HL-60 (cell line): ENCODE measurements at regions not wholly inside any gene's neighbourhood (a gene's known extent, or its start where the extent isn't known, plus 50 kb on each side); places are given as distances from the start of the nearest gene placed in this dataset.

Source experiments
- GABPA ChIP-seq: IDR thresholded peaks from 2 replicates; pipeline ENCODE4 v1.6.1; 2012; ENCODE audit warnings: low read depth
- POLR2AphosphoS5 ChIP-seq: IDR thresholded peaks from 2 replicates; pipeline ENCODE4 v1.6.1; 2012; ENCODE audit warnings: low read depth
- SPI1 ChIP-seq: IDR thresholded peaks from 2 replicates; pipeline ENCODE4 v1.6.1; 2012; ENCODE audit warnings: low read depth, mild to moderate bottlenecking, borderline replicate concordance
- TF ChIP-seq, protein P1 (sequence below): IDR thresholded peaks from one replicate; pipeline ENCODE4 v1.5.1; 2011; ENCODE audit warnings: low read length, control low read depth, inconsistent platforms; ENCODE audit not compliant: insufficient read depth
- TF ChIP-seq, protein P2 (sequence below): IDR thresholded peaks from 2 replicates; pipeline ENCODE4 v1.6.1; 2012; ENCODE audit warnings: low read depth; ENCODE audit not compliant: insufficient replicate concordance

DNA sequence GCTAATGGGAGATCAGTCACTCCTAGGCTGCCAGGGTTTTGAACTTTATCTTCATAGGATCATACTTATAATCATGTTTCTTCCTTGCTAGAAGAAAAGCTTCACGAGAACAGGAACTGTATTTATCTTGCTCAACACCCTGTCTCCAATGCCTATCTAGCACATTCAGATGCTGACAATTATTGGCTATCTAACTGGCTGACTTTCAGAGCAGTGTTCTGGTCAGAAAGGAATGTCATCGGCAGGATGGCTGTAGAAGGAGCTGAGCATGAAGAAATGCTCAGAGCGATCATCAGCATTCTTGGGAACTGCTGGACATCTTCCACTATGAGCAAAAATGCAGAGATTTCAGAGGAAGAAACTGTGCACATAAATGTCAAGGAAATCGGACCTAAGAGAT lies 628.0 kb upstream of the NRSN1 start:
- TF ChIP-seq, protein P1, sequence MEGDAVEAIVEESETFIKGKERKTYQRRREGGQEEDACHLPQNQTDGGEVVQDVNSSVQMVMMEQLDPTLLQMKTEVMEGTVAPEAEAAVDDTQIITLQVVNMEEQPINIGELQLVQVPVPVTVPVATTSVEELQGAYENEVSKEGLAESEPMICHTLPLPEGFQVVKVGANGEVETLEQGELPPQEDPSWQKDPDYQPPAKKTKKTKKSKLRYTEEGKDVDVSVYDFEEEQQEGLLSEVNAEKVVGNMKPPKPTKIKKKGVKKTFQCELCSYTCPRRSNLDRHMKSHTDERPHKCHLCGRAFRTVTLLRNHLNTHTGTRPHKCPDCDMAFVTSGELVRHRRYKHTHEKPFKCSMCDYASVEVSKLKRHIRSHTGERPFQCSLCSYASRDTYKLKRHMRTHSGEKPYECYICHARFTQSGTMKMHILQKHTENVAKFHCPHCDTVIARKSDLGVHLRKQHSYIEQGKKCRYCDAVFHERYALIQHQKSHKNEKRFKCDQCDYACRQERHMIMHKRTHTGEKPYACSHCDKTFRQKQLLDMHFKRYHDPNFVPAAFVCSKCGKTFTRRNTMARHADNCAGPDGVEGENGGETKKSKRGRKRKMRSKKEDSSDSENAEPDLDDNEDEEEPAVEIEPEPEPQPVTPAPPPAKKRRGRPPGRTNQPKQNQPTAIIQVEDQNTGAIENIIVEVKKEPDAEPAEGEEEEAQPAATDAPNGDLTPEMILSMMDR: no peak
- TF ChIP-seq GABPA: no peak
- no peak for TF ChIP-seq POLR2AphosphoS5
- TF ChIP-seq, protein P2, sequence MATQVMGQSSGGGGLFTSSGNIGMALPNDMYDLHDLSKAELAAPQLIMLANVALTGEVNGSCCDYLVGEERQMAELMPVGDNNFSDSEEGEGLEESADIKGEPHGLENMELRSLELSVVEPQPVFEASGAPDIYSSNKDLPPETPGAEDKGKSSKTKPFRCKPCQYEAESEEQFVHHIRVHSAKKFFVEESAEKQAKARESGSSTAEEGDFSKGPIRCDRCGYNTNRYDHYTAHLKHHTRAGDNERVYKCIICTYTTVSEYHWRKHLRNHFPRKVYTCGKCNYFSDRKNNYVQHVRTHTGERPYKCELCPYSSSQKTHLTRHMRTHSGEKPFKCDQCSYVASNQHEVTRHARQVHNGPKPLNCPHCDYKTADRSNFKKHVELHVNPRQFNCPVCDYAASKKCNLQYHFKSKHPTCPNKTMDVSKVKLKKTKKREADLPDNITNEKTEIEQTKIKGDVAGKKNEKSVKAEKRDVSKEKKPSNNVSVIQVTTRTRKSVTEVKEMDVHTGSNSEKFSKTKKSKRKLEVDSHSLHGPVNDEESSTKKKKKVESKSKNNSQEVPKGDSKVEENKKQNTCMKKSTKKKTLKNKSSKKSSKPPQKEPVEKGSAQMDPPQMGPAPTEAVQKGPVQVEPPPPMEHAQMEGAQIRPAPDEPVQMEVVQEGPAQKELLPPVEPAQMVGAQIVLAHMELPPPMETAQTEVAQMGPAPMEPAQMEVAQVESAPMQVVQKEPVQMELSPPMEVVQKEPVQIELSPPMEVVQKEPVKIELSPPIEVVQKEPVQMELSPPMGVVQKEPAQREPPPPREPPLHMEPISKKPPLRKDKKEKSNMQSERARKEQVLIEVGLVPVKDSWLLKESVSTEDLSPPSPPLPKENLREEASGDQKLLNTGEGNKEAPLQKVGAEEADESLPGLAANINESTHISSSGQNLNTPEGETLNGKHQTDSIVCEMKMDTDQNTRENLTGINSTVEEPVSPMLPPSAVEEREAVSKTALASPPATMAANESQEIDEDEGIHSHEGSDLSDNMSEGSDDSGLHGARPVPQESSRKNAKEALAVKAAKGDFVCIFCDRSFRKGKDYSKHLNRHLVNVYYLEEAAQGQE: no peak
- no peak for TF ChIP-seq SPI1
